SK-N-SH treated with all-trans-retinoic acid at 6 μM for 48 hours (cell line): ENCODE measurements at regions not wholly inside any gene's neighbourhood (a gene's known extent, or its start where the extent isn't known, plus 50 kb on each side); places are given as distances from the start of the nearest gene placed in this dataset.
A peak's percentile ranks its signal among the peaks of the same experiment; 100 is the strongest.

Source experiments
- ATAC-seq: fragments of 200-7000 bp; cut with Tn5 transposase; 3 replicates; pipeline ENCODE4 v1.9.1; 2020; ENCODE audit warnings: mild to moderate bottlenecking, moderate library complexity
- ARNTL ChIP-seq: fragments of 450-650 bp; formaldehyde crosslinking; IDR thresholded peaks from 2 replicates; pipeline ENCODE4 v1.5.0; 2020; ENCODE audit warnings: low read depth, mild to moderate bottlenecking, moderate library complexity, borderline replicate concordance
- BACH2 ChIP-seq: fragments of 250-450 bp; sonication (Bioruptor Pico); IDR thresholded peaks from 2 replicates; pipeline ENCODE4 v1.9.0; 2021; ENCODE audit warnings: mild to moderate bottlenecking, borderline replicate concordance
- CREB5 ChIP-seq: fragments of 250-450 bp; sonication (Bioruptor Pico); IDR thresholded peaks from 2 replicates; pipeline ENCODE4 v1.5.1; 2020; ENCODE audit warnings: low read depth, mild to moderate bottlenecking, moderate library complexity
- CSRNP3 ChIP-seq: fragments of 250-450 bp; sonication (Bioruptor Pico); IDR thresholded peaks from 2 replicates; pipeline ENCODE4 v1.5.1; 2021; ENCODE audit warnings: mild to moderate bottlenecking, moderate library complexity
- ESRRG ChIP-seq: fragments of 250-450 bp; sonication (Bioruptor Pico); IDR thresholded peaks from 2 replicates; pipeline ENCODE4 v1.6.1; 2021; ENCODE audit warnings: mild to moderate bottlenecking
- GLIS3 ChIP-seq: fragments of 250-450 bp; sonication (Bioruptor Pico); IDR thresholded peaks from 2 replicates; pipeline ENCODE4 v1.5.0; 2020; ENCODE audit warnings: mild to moderate bottlenecking, moderate library complexity
- ISL1 ChIP-seq: fragments of 250-450 bp; sonication (Bioruptor Pico); IDR thresholded peaks from 2 replicates; pipeline ENCODE4 v2.1.2; 2022; ENCODE audit warnings: mild to moderate bottlenecking, moderate library complexity
- OSR1 ChIP-seq: fragments of 250-450 bp; sonication (Bioruptor Pico); IDR thresholded peaks from 2 replicates; pipeline ENCODE4 v1.8.0; 2022; ENCODE audit warnings: moderate library complexity, mild to moderate bottlenecking, inconsistent platforms
- PATZ1 ChIP-seq: fragments of 250-450 bp; sonication (Bioruptor Pico); IDR thresholded peaks from 2 replicates; pipeline ENCODE4 v1.8.0; 2020; ENCODE audit warnings: mild to moderate bottlenecking, moderate library complexity, borderline replicate concordance
- POU6F1 ChIP-seq: fragments of 250-450 bp; sonication (Bioruptor Pico); IDR thresholded peaks from 2 replicates; pipeline ENCODE4 v1.8.0; 2021; ENCODE audit warnings: low read depth, mild to moderate bottlenecking, moderate library complexity, borderline replicate concordance
- PPARA ChIP-seq: fragments of 250-450 bp; sonication (Bioruptor Pico); IDR thresholded peaks from 2 replicates; pipeline ENCODE4 v1.5.0; 2020; ENCODE audit warnings: mild to moderate bottlenecking, borderline replicate concordance
- RARB ChIP-seq: fragments of 250-450 bp; sonication (Bioruptor Pico); IDR thresholded peaks from 2 replicates; pipeline ENCODE4 v1.8.0; 2021; ENCODE audit warnings: mild to moderate bottlenecking, moderate library complexity
- SNAI2 ChIP-seq: fragments of 250-450 bp; sonication (Bioruptor Pico); IDR thresholded peaks from 2 replicates; pipeline ENCODE4 v1.5.0; 2020; ENCODE audit warnings: mild to moderate bottlenecking, moderate library complexity
- TCF4 ChIP-seq: fragments of 250-450 bp; sonication (Bioruptor Pico); IDR thresholded peaks from 2 replicates; pipeline ENCODE4 v1.8.0; 2021; ENCODE audit warnings: mild to moderate bottlenecking, moderate library complexity, borderline replicate concordance
- TOX ChIP-seq: fragments of 250-450 bp; sonication (Bioruptor Pico); IDR thresholded peaks from 2 replicates; pipeline ENCODE4 v1.8.0; 2021; ENCODE audit warnings: mild to moderate bottlenecking, moderate library complexity, borderline replicate concordance
- TSHZ2 ChIP-seq: fragments of 250-450 bp; sonication (Bioruptor Pico); IDR thresholded peaks from 2 replicates; pipeline ENCODE4 v1.5.0; 2020; ENCODE audit warnings: mild to moderate bottlenecking, moderate library complexity
- ZC3H10 ChIP-seq: fragments of 250-450 bp; sonication (Bioruptor Pico); IDR thresholded peaks from 2 replicates; pipeline ENCODE4 v1.5.1; 2021; ENCODE audit warnings: mild to moderate bottlenecking, moderate library complexity
- ZFP3 ChIP-seq: fragments of 250-450 bp; sonication (Bioruptor Pico); IDR thresholded peaks from 2 replicates; pipeline ENCODE4 v1.5.0; 2020; ENCODE audit warnings: mild to moderate bottlenecking, moderate library complexity
- ZFP30 ChIP-seq: fragments of 450-650 bp; formaldehyde crosslinking; IDR thresholded peaks from 2 replicates; pipeline ENCODE4 v1.5.0; 2022; ENCODE audit warnings: mild to moderate bottlenecking, moderate library complexity
- ZNF565 ChIP-seq: fragments of 450-650 bp; formaldehyde crosslinking; conservative IDR thresholded peaks from 2 replicates; pipeline ENCODE4 v1.5.0; 2020; ENCODE audit warnings: low read depth, mild to moderate bottlenecking, moderate library complexity
- ZNF70 ChIP-seq: fragments of 450-650 bp; formaldehyde crosslinking; IDR thresholded peaks from 2 replicates; pipeline ENCODE4 v1.5.0; 2020; ENCODE audit warnings: mild to moderate bottlenecking, moderate library complexity
- ZNF8 ChIP-seq: fragments of 450-650 bp; formaldehyde crosslinking; IDR thresholded peaks from 2 replicates; pipeline ENCODE4 v1.5.0; 2020; ENCODE audit warnings: mild to moderate bottlenecking, moderate library complexity

GRCh38 chr7:68121056-68121455 lies 1124.4 kb downstream of the TYW1 start:
- no peak for ATAC-seq

GRCh38 chr7:68121655-68122054 lies 1125.0 kb downstream of the TYW1 start:
- TF ChIP-seq ZNF8 (no peak), TCF4 (peak; percentile 88; the same call in 1 of the 2 replicates), GLIS3 (CRISPR knock-in tag) (no peak), SNAI2 (CRISPR knock-in tag) (no peak), ZFP3 (CRISPR knock-in tag) (no peak), PPARA (CRISPR knock-in tag) (no peak), ISL1 (CRISPR knock-in tag) (no peak), ZFP30 (CRISPR knock-in tag) (no peak), ARNTL (CRISPR knock-in tag) (no peak), TSHZ2 (CRISPR knock-in tag) (0 out of 2 replicates have a peak, but pooled peaks have one; percentile 56), TOX (CRISPR knock-in tag) (no peak), CREB5 (no peak), OSR1 (CRISPR knock-in tag) (no peak)
- ATAC-seq, result no peak; the same call in 2 of the 3 replicates

More at GRCh38 chr7:68121056-68121455, 1124.4 kb downstream of the TYW1 start:
- TF ChIP-seq ZFP30 (CRISPR knock-in tag) (no peak), ZC3H10 (no peak), PPARA (CRISPR knock-in tag) (no peak), TOX (CRISPR knock-in tag) (no peak), ZNF70 (no peak), POU6F1 (CRISPR knock-in tag) (no peak), ZNF565 (CRISPR knock-in tag) (no peak), CSRNP3 (no peak), ZFP3 (CRISPR knock-in tag) (no peak), GLIS3 (CRISPR knock-in tag) (no peak), TCF4 (no peak), SNAI2 (CRISPR knock-in tag) (no peak), ZNF8 (no peak), OSR1 (CRISPR knock-in tag) (no peak), BACH2 (CRISPR knock-in tag) (no peak)

- ATAC-seq, result no peak
- TF ChIP-seq ZFP30 (CRISPR knock-in tag), result no peak
- TF ChIP-seq SNAI2 (CRISPR knock-in tag), result no peak
- no peak for TF ChIP-seq RARB
- no peak for TF ChIP-seq ZNF565 (CRISPR knock-in tag)
- no peak for TF ChIP-seq ARNTL (CRISPR knock-in tag)
- TF ChIP-seq GLIS3 (CRISPR knock-in tag), result no peak
- no peak for TF ChIP-seq ISL1 (CRISPR knock-in tag)
- no peak for TF ChIP-seq TSHZ2 (CRISPR knock-in tag)
- TF ChIP-seq ZNF70, result no peak
- no peak for TF ChIP-seq ZFP3 (CRISPR knock-in tag)
- TF ChIP-seq ESRRG (CRISPR knock-in tag), result no peak
- TF ChIP-seq OSR1 (CRISPR knock-in tag), result no peak
- TF ChIP-seq TOX (CRISPR knock-in tag), result no peak
- no peak for TF ChIP-seq BACH2 (CRISPR knock-in tag)
- TF ChIP-seq CREB5, result no peak
- TF ChIP-seq ZC3H10, result no peak
- TF ChIP-seq PATZ1 (CRISPR knock-in tag), result no peak
- no peak for TF ChIP-seq ZNF8
- no peak for TF ChIP-seq TCF4
These were observed 1126.2 kb downstream of the TYW1 start for GRCh38 chr7:68122801-68123200.
